Activated T-cell treated with anti-CD3 and anti-CD28 coated beads, Interleukin-2, amount 50 U/mL, for 72 hours (primary cell): ENCODE measurements at regions not wholly inside any gene's neighbourhood (a gene's known extent, or its start where the extent isn't known, plus 50 kb on each side); places are given as distances from the start of the nearest gene placed in this dataset.
A peak's percentile ranks its signal among the peaks of the same experiment; 100 is the strongest.

Source experiments
- ATAC-seq, 2 donors: fragments of 150-1000 bp; cut with Tn5 transposase; replicated peaks in 1 of 2; 2 replicates each; pipeline ENCODE4 v1.10.0; 2021; ENCODE audit warnings: moderate library complexity in 2 of 2, mild to moderate bottlenecking in 1 of 2
- DNase-seq, 2 donors: peaks; one replicate each; pipeline ENCODE4 v3.0.0; 2021 to 2022; ENCODE audit warnings: mixed read lengths in 1 of 2
- H3K27ac Mint-ChIP-seq: one replicate; pipeline ENCODE4 v1.8.0; 2022; ENCODE audit warnings: mild to moderate bottlenecking, moderate library complexity, mixed read lengths
- H3K27me3 Mint-ChIP-seq: one replicate; pipeline ENCODE4 v1.8.0; 2022; ENCODE audit warnings: low read depth, mixed read lengths
- H3K36me3 Mint-ChIP-seq, 2 donors: one replicate each; pipeline ENCODE4 v1.8.0; 2022; ENCODE audit warnings: mixed read lengths in 2 of 2, mild to moderate bottlenecking in 1 of 2; ENCODE audit not compliant: insufficient read depth in 2 of 2
- H3K4me1 Mint-ChIP-seq: one replicate; pipeline ENCODE4 v1.8.0; 2022; ENCODE audit warnings: low read depth, mixed read lengths
- H3K4me3 Mint-ChIP-seq, 2 donors: one replicate each; pipeline ENCODE4 v1.8.0; 2022; ENCODE audit warnings: mild to moderate bottlenecking in 2 of 2, mixed read lengths in 2 of 2, moderate library complexity in 2 of 2
- H3K9me3 Mint-ChIP-seq, 2 donors: one replicate each; pipeline ENCODE4 v1.8.0; 2022; ENCODE audit warnings: mixed read lengths in 2 of 2

DNA sequence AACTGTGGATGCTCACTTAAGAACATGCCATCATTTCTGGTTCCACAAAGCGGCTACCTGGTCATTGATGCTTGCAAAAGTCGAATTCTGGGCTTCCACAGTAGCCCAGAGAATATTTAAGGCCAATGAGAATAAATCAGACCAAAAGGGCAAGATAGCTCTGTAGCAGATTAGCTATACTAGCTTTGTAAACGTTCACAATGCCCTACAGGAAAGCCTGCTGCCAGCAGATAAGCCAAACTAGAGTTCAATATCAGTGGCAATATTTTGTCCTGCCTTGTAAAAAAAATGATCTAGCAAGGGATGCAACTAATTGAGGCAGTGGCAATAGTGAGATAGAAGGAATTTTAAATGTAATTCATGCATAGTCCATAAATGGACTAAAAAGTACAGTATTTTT lies 387.7 kb upstream of the TEX13C start:
- no peak for ATAC-seq
- Mint-ChIP-seq H3K27me3 (peaks cover 28% of the 10 kb centered on the region), H3K4me3 (no peak overlapping the region), H3K9me3 (no peaks in the 10 kb centered on the region), H3K36me3 (no peaks in the 10 kb centered on the region), H3K4me1 (no peaks in the 10 kb centered on the region), H3K27ac (no peak overlapping the region)
- no peak for DNase-seq

DNA sequence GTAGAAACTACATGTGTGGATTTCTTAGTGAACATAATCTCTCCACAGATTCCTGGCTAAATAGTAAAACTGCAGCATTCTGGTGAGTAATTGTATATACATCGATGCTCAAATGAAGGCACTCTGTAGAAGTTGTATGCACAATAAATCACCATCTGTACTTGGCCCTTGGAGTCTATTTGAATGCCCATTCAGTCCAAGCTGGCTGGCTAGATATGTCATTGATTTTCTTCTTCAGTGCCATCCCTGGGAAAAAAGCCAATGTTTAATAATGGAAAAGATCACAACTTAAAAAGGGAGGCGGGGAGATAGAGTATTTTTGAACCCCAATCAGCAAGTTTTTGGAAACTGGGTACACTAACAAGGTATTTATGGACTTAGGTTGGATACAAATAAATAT lies 381.0 kb upstream of the TEX13C start:
- no peaks in the 10 kb centered on the region for H3K4me1 Mint-ChIP-seq
- H3K36me3 Mint-ChIP-seq = no peaks in the 10 kb centered on the region
- no peaks in the 10 kb centered on the region for H3K9me3 Mint-ChIP-seq
- peaks cover 6% of the 10 kb centered on the region for H3K27me3 Mint-ChIP-seq
- H3K27ac Mint-ChIP-seq = no peak overlapping the region
- no peak overlapping the region for H3K4me3 Mint-ChIP-seq
- ATAC-seq = no peak
- DNase-seq = no peak

DNA sequence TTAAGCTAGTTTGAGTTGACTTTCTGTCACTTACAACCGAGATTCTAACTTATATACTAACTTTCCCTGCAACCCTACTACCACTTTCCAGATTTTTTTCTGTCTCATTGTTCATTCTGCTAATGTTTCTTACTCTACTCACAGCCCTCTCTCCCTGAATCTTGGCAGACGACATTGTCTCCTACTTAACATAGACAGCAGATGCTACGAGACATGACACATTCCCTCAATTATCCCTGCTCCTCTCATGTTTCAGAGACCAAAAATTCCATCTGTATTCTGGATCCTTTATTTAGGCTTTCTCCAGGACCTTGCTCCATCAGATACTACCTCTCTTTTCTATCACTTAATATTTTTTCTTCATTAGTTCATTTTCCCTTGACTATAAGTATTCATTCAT lies 379.1 kb upstream of the TEX13C start:
- H3K27ac Mint-ChIP-seq = no peak overlapping the region
- ATAC-seq = no peak
- no peaks in the 10 kb centered on the region for H3K9me3 Mint-ChIP-seq
- DNase-seq = no peak
- H3K4me1 Mint-ChIP-seq = no peaks in the 10 kb centered on the region
- no peaks in the 10 kb centered on the region for H3K36me3 Mint-ChIP-seq
- H3K27me3 Mint-ChIP-seq = no peaks in the 10 kb centered on the region
- H3K4me3 Mint-ChIP-seq = no peak overlapping the region

DNA sequence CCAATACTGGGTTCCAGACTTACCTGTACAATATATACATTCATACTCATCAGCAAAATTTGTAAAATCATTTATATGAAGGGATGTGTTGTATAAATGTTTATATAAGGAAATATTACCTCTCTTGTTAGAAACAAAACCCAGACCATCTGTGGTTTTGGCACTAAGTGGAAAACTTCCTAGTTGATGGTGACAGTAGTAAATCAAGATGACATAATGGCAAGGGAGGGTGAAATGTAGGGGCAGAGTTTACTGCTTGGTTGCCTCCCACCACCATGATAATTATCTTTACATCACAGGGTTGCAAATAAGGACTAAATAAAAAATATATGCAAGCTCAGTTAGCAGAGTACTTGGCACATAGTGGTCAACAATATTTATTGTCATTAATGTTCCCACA lies 365.3 kb upstream of the TEX13C start:
- no peak overlapping the region for H3K4me3 Mint-ChIP-seq
- no peak for ATAC-seq
- no peak for DNase-seq
- H3K27ac Mint-ChIP-seq = no peak overlapping the region
- no peaks in the 10 kb centered on the region for H3K36me3 Mint-ChIP-seq
- peaks cover 18% of the 10 kb centered on the region for H3K27me3 Mint-ChIP-seq
- H3K9me3 Mint-ChIP-seq = no peaks in the 10 kb centered on the region
- no peaks in the 10 kb centered on the region for H3K4me1 Mint-ChIP-seq

DNA sequence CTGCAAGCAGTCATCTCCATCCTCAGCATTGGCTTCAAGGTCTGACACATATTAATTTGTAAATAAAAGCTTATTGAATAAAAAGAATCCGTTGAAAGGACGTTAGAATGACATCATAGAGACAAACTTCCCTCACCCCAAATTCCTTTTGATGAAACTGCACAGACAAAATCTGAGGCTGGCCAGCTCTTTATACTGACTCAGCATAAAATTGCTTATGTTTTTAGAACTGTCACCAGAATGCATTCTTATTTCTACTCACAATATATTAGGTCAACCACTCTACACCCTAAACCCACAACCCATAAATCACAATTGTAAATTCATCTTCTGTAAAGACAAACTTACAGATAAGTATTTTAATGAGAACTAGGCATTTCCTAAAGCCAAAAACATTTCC lies 359.2 kb upstream of the TEX13C start:
- ATAC-seq (no peak), DNase-seq (no peak)
- Mint-ChIP-seq H3K36me3 (no peaks in the 10 kb centered on the region), H3K27me3 (peaks cover 14% of the 10 kb centered on the region), H3K27ac (no peak overlapping the region), H3K4me1 (no peaks in the 10 kb centered on the region), H3K4me3 (no peak overlapping the region), H3K9me3 (no peaks in the 10 kb centered on the region)

DNA sequence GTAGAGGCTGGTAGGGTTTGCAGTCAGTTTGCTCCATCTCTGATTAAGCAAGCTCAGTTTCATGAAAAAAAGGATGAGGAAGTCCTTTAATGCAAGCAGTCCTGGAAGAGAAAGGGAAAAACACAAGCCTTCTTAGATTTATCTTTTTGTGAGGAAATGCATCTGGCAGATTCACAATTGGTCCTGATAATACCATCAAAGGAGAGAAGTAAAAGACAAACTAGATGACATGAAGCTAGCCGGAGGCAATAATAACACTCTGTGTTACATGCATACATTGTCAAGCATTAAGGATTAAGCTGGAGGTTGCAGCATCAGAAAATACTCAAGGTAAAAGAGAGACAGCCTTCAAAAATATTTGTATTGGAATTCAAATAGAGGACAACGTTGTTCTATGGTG lies 356.0 kb upstream of the TEX13C start, which contains the start of gene TENM1:
TSS of gene TENM1 (minus strand) at position 101 of the 400 bp plus-strand sequence.
- H3K4me1 Mint-ChIP-seq = no peaks in the 10 kb centered on the region
- H3K9me3 Mint-ChIP-seq = no peaks in the 10 kb centered on the region
- H3K27ac Mint-ChIP-seq = no peak within 1 kb of the TSS
- H3K36me3 Mint-ChIP-seq = no peaks in the 10 kb centered on the region
- no peak for DNase-seq
- ATAC-seq = no peak
- no peak within 1 kb of the TSS for H3K4me3 Mint-ChIP-seq
- peaks cover 12% of the 10 kb centered on the region for H3K27me3 Mint-ChIP-seq

DNA sequence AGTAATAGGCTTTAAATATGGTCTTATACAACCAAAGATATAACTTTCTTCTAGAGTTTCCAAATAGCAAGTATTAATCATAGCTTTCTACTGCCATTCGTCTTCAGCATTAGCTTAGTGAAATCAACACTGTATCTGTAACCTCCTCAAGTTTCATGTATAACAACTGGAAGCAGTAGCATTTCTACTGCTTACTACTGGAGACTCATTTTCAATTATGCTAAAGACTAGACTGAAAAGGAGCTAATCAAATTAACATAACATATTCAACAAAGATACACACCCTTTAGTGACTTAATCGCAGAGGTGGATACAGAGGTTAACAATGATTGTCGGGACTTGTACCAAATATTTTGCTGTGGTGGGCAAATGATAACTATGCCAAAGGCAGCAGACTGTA lies 344.2 kb upstream of the TEX13C start:
- ATAC-seq (no peak), DNase-seq (no peak)
- H3K27me3 Mint-ChIP-seq = no peaks in the 10 kb centered on the region
- no peak overlapping the region for H3K27ac Mint-ChIP-seq
- H3K9me3 Mint-ChIP-seq = no peaks in the 10 kb centered on the region
- no peaks in the 10 kb centered on the region for H3K4me1 Mint-ChIP-seq
- H3K36me3 Mint-ChIP-seq = no peaks in the 10 kb centered on the region
- H3K4me3 Mint-ChIP-seq = no peak overlapping the region

DNA sequence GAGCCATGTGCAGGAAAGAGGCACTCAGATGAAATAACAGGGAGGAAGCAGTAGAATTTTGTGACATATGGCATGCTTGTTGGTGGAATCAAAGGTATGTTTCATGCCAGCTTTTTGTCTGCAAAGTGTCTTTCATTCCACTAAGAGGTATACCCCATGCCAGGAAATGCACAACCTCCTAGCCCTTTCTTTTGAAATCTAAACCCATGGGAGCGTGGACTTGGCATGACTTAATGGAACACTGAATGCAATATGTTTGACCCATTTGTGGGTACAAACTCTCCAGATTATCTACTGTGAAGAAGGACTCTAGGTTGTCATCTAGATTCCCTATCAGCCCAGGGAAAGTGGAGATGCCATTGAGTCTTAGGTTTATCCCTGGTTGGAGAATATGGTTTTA lies 338.3 kb upstream of the TEX13C start:
- Mint-ChIP-seq H3K27ac (no peak overlapping the region), H3K9me3 (no peaks in the 10 kb centered on the region), H3K4me3 (no peak overlapping the region), H3K4me1 (no peaks in the 10 kb centered on the region), H3K36me3 (no peaks in the 10 kb centered on the region), H3K27me3 (no peaks in the 10 kb centered on the region)
- no peak for ATAC-seq
- no peak for DNase-seq

DNA sequence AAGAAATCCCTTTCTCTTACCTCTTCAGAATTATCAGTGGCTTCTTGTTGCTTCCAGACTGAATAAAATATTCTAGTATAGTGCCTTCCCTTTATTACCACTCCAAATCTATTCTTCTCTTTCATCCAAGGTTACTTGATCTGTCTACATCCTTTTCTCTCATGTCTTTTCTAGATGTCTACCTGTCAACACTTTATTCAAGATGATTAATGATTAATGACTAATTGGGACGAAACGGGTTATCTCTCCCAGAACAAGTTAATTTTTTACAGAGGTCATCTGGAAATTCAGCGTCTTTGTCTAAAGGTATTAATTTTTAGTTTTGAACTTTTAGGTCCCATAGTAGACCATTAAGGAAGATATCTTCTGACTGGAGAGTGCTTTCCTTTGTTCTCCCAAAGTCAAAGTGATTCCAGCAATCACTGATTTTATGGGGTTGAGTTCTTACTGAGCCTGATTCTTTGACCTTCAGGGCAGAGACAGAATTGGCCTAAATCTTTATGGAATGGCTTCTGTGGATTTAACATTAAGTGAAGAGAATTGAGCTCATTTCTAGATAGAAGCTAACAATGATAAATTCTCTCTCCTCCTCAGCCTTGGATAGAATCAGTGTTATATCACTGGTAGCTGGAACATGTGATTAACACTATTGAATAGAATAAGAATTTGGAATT lies 335.4 kb upstream of the TEX13C start:
- Mint-ChIP-seq H3K27ac (peak overlapping the region; percentile 79), H3K36me3 (no peaks in the 10 kb centered on the region), H3K4me1 (no peaks in the 10 kb centered on the region), H3K9me3 (no peaks in the 10 kb centered on the region), H3K27me3 (no peaks in the 10 kb centered on the region), H3K4me3 (no peak overlapping the region)
- DNase-seq (no peak), ATAC-seq (no peak)

DNA sequence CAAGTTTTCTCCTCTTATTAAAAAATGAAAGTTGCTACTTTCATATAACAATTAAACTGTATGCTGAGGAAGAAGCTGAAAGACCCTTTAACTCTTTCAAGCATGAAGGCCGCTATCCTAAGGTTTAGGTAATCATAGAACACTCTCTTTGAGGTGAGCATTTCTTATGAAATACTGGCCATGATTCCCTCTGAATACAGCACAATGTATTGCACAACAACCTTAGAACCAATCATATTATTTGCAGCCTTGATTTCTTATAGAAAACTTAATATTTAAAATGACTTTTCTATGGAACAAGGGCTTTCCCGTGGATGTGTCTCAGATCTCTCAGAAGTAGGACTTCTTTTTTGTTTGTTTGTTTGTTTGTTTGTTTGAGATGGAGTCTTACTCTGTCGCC lies 333.4 kb upstream of the TEX13C start:
- no peaks in the 10 kb centered on the region for H3K9me3 Mint-ChIP-seq
- DNase-seq = no peak
- H3K27me3 Mint-ChIP-seq = no peaks in the 10 kb centered on the region
- H3K27ac Mint-ChIP-seq = no peak overlapping the region
- no peak overlapping the region for H3K4me3 Mint-ChIP-seq
- no peak for ATAC-seq
- no peaks in the 10 kb centered on the region for H3K36me3 Mint-ChIP-seq
- H3K4me1 Mint-ChIP-seq = no peaks in the 10 kb centered on the region

DNA sequence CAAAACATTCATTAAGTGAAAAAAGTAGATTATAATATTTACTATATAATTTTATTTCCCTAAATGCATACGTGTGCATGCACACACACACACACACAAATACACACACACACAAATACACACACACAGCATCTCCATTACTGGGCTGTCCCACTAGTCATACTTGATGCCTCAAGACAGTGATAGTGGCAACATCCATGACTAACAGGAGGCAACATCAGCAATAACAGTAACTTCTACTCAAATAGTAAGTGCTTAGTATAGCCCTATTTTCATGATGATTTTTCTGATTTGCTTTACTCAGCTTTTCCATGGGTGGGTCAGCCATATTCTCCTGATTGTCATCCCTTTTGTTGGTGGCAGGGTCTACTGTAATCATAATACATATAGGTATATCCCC lies 325.9 kb upstream of the TEX13C start:
- Mint-ChIP-seq H3K27ac (no peak overlapping the region), H3K9me3 (no peaks in the 10 kb centered on the region)

DNA sequence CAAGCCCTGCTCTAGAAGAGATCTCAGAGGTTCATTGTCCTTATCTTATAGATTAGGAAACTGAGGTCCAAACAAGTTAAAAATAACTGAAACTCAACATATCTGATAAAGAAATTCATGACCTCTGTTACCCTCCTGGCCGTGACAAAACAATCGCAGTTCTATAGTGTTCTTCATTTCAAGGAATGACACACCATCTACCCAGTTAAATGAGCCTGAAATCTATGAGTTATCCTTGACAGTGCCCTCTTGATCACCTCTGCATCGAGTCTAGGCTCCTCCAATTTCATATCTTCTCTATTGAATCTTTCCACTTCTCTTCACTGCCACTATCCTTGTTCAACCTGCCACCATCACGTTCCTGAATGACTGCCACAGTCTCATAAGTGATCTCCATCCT lies 325.3 kb upstream of the TEX13C start:
- Mint-ChIP-seq H3K4me3 (peak overlapping the region in 1 of 2 donors; percentile 0), H3K27me3 (peaks cover 13% of the 10 kb centered on the region), H3K36me3 (no peaks in the 10 kb centered on the region), H3K4me1 (no peaks in the 10 kb centered on the region), H3K9me3 (no peaks in the 10 kb centered on the region), H3K27ac (peak overlapping the region; percentile 49)
- no peak for DNase-seq
- ATAC-seq = peak in 1 of 2 donors; percentile 74

More for the DNA sequence above, 325.9 kb upstream of the TEX13C start:
- DNase-seq = no peak
- Mint-ChIP-seq H3K4me1 (no peaks in the 10 kb centered on the region), H3K27me3 (peaks cover 13% of the 10 kb centered on the region), H3K4me3 (no peak overlapping the region), H3K36me3 (no peaks in the 10 kb centered on the region)
- ATAC-seq = peak; percentile 52 to 89

DNA sequence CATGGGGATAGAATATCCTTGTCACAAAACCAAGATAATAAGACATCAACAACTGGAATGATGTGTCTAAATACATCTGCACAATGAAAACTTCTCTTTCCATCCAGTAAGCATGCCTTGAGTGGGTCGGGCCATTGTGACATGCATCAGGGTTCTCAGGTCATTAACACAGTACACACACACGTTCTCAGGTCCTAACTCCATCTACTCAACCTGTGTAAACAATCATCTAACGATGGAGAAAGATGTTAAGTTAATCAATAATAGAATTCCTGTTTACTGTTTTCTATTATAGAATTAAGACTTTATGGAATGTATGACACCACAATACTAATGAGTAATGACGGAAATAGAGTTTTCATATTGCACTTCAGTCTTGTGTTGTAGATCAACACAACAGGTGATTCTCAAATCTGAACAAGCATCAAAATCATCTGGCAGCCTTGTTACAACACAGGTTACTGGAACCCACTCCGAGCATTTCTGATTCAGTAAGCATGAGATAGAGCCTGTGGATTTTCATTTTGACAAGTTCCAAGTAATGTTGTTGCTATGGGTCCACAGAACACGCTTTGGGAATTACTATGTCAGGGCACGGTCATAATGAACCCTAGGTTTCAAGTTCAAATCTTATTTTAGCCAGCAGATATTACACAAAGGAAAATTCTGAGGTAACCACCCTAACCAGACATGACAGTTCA lies 315.8 kb upstream of the TEX13C start:
- H3K27me3 Mint-ChIP-seq = peaks cover 19% of the 10 kb centered on the region
- H3K36me3 Mint-ChIP-seq = peaks cover 0 to 2% of the 10 kb centered on the region in 2 donors
- H3K27ac Mint-ChIP-seq = peak overlapping the region; percentile 60
- DNase-seq (peak; percentile 6 to 13), ATAC-seq (peak; percentile 83 to 91)
- peak overlapping the region in 1 of 2 donors; percentile 9 for H3K4me3 Mint-ChIP-seq
- no peaks in the 10 kb centered on the region for H3K4me1 Mint-ChIP-seq
- peaks cover 0 to 5% of the 10 kb centered on the region in 2 donors for H3K9me3 Mint-ChIP-seq

DNA sequence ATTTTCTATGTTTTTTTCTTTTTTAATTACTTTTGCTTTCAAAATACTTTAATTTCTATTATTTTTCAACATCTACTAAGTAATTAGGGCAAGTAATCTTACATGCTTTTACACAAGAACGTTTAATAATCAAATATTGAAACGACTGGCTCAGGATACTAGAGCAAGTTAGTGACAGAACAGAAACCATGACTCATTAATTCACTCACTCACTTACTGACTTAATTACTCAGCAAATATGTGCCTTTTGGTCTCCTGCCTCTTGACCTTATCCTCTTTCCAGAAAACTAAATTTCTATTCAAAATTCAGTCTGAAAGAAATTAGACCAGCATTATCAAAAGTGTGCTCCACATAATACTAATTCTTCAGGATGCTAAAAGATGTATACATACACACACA lies 314.9 kb upstream of the TEX13C start:
- Mint-ChIP-seq H3K4me1 (no peaks in the 10 kb centered on the region), H3K27me3 (peaks cover 19% of the 10 kb centered on the region), H3K27ac (no peak overlapping the region), H3K9me3 (peaks cover 0 to 5% of the 10 kb centered on the region in 2 donors), H3K4me3 (peak overlapping the region in 1 of 2 donors; percentile 18), H3K36me3 (peaks cover 0 to 2% of the 10 kb centered on the region in 2 donors)
- ATAC-seq (no peak), DNase-seq (no peak)
